ENCODE measurements at regions not wholly inside any gene's neighbourhood (a gene's known extent, or its start where the extent isn't known, plus 50 kb on each side); places are given as distances from the start of the nearest gene placed in this dataset.

- Histone ChIP-seq H3K79me2 (ENCODE audit: control insufficient read depth, low read length) (no peaks in the 10 kb centered on the region), H3K9me2 (replicated peaks; ENCODE audit: control insufficient read depth, low read length) (no peaks in the 10 kb centered on the region), H3K36me3 (ENCODE audit: control insufficient read depth, low read length) (no peaks in the 10 kb centered on the region), H3K27ac (ENCODE audit: low read depth, low read length) (no peak overlapping the region), H3K4me1 (ENCODE audit: control insufficient read depth, low read length) (no peaks in the 10 kb centered on the region), H3K9me3 (ENCODE audit: control insufficient read depth, insufficient read depth, low read length) (no peaks in the 10 kb centered on the region), H3K4me3 (ENCODE audit: low read length) (no peak overlapping the region), H4K20me1 (ENCODE audit: control insufficient read depth, insufficient read depth, low read depth, low read length) (no peaks in the 10 kb centered on the region), H3K4me2 (ENCODE audit: low read length) (no peak overlapping the region), H3K27me3 (ENCODE audit: control insufficient read depth, low read length) (no peaks in the 10 kb centered on the region), H3F3A (ENCODE audit: control insufficient read depth, insufficient read depth) (no peaks in the 10 kb centered on the region)
- TF ChIP-seq, protein P1, sequence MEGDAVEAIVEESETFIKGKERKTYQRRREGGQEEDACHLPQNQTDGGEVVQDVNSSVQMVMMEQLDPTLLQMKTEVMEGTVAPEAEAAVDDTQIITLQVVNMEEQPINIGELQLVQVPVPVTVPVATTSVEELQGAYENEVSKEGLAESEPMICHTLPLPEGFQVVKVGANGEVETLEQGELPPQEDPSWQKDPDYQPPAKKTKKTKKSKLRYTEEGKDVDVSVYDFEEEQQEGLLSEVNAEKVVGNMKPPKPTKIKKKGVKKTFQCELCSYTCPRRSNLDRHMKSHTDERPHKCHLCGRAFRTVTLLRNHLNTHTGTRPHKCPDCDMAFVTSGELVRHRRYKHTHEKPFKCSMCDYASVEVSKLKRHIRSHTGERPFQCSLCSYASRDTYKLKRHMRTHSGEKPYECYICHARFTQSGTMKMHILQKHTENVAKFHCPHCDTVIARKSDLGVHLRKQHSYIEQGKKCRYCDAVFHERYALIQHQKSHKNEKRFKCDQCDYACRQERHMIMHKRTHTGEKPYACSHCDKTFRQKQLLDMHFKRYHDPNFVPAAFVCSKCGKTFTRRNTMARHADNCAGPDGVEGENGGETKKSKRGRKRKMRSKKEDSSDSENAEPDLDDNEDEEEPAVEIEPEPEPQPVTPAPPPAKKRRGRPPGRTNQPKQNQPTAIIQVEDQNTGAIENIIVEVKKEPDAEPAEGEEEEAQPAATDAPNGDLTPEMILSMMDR (IDR thresholded peaks at IDR 0.05; ENCODE audit: low read depth, low read length, poor library complexity, severe bottlenecking) = no peak
- no peak for TF ChIP-seq EZH2phosphoT487 (IDR thresholded peaks at IDR 0.05; ENCODE audit: borderline replicate concordance, low read length)
Observed at GRCh38 chr14:28565345-28565744, 201.2 kb upstream of the FOXG1 start.

DNA sequence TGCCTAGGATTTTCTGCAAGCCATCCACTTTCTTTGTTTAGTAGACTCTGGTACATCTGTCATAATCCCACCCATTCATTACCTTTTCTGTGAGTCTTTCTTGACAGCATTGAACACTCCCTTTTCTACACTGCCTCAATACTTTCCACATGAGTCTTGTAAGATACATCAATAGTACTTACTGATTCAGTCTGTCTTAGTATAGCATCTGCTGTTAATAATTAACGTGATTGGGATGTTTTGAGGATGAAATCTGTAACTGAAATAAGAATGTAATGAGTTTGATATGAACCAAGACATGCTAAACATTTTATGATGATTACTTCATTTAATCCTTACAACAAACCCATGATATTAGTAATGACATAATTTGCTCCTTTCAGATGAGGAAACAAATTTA, 196.2 kb upstream of the FOXG1 start:
- no peak overlapping the region for H3K4me2 ChIP-seq (ENCODE audit: low read length)
- H3K79me2 ChIP-seq (ENCODE audit: control insufficient read depth, low read length) = no peaks in the 10 kb centered on the region
- no peaks in the 10 kb centered on the region for H3K27me3 ChIP-seq (ENCODE audit: control insufficient read depth, low read length)
- no peak overlapping the region for H3K4me3 ChIP-seq (ENCODE audit: low read length)
- H3K4me1 ChIP-seq (ENCODE audit: control insufficient read depth, low read length) = no peaks in the 10 kb centered on the region
- no peaks in the 10 kb centered on the region for H3F3A ChIP-seq (ENCODE audit: control insufficient read depth, insufficient read depth)
- no peaks in the 10 kb centered on the region for H3K36me3 ChIP-seq (ENCODE audit: control insufficient read depth, low read length)
- no peaks in the 10 kb centered on the region; the same call in 1 of the 2 replicates for H3K9me3 ChIP-seq (ENCODE audit: control insufficient read depth, insufficient read depth, low read length)
- TF ChIP-seq, protein P1 (IDR thresholded peaks at IDR 0.05; ENCODE audit: low read depth, low read length, poor library complexity, severe bottlenecking) = no peak
- no peaks in the 10 kb centered on the region for H4K20me1 ChIP-seq (ENCODE audit: control insufficient read depth, insufficient read depth, low read depth, low read length)
- no peak overlapping the region for H3K27ac ChIP-seq (ENCODE audit: low read depth, low read length)
- no peaks in the 10 kb centered on the region for H3K9me2 ChIP-seq (replicated peaks; ENCODE audit: control insufficient read depth, low read length)

- Histone ChIP-seq H3K9me3 (ENCODE audit: control insufficient read depth, insufficient read depth, low read length) (no peaks in the 10 kb centered on the region; the same call in 1 of the 2 replicates), H3K4me1 (ENCODE audit: control insufficient read depth, low read length) (no peaks in the 10 kb centered on the region), H3F3A (ENCODE audit: control insufficient read depth, insufficient read depth) (no peaks in the 10 kb centered on the region), H3K36me3 (ENCODE audit: control insufficient read depth, low read length) (no peaks in the 10 kb centered on the region), H3K4me3 (ENCODE audit: low read length) (no peak overlapping the region), H3K27ac (ENCODE audit: low read depth, low read length) (no peak overlapping the region), H3K4me2 (ENCODE audit: low read length) (no peak overlapping the region), H3K27me3 (ENCODE audit: control insufficient read depth, low read length) (no peaks in the 10 kb centered on the region), H3K79me2 (ENCODE audit: control insufficient read depth, low read length) (no peaks in the 10 kb centered on the region), H3K9me2 (replicated peaks; ENCODE audit: control insufficient read depth, low read length) (no peaks in the 10 kb centered on the region), H4K20me1 (ENCODE audit: control insufficient read depth, insufficient read depth, low read depth, low read length) (no peaks in the 10 kb centered on the region)
- no peak for TF ChIP-seq EZH2phosphoT487 (IDR thresholded peaks at IDR 0.05; ENCODE audit: borderline replicate concordance, low read length)
- TF ChIP-seq, protein P1 (IDR thresholded peaks at IDR 0.05; ENCODE audit: low read depth, low read length, poor library complexity, severe bottlenecking) = no peak
Observed at GRCh38 chr14:28571636-28572035, 195.0 kb upstream of the FOXG1 start.

DNA sequence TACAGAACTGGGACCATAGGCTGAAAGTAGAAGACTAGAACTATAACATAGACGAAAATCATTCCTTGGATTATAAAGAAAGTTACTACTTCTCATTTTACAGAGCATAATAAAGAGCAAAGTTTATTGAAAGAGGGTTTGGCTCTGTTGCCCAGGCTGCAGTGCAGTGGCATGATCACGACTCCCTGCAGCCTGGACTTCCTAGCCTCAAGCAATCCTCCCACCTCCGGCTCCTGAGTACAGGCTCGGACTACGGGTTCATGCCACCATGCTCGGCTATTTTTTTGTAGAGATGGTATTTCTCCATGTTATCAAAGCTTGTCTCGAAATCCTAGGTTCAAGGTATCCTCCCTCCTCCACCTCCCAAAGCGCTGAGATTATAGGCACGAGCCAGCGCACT, 190.1 kb upstream of the FOXG1 start:
- Histone ChIP-seq H3K27me3 (ENCODE audit: control insufficient read depth, low read length) (no peaks in the 10 kb centered on the region), H3K27ac (ENCODE audit: low read depth, low read length) (no peak overlapping the region), H3K36me3 (ENCODE audit: control insufficient read depth, low read length) (no peaks in the 10 kb centered on the region), H3K4me2 (ENCODE audit: low read length) (no peak overlapping the region), H3K9me3 (ENCODE audit: control insufficient read depth, insufficient read depth, low read length) (no peaks in the 10 kb centered on the region; the same call in 1 of the 2 replicates), H3K4me3 (ENCODE audit: low read length) (no peak overlapping the region), H3K79me2 (ENCODE audit: control insufficient read depth, low read length) (no peaks in the 10 kb centered on the region), H4K20me1 (ENCODE audit: control insufficient read depth, insufficient read depth, low read depth, low read length) (no peaks in the 10 kb centered on the region), H3K4me1 (ENCODE audit: control insufficient read depth, low read length) (no peaks in the 10 kb centered on the region), H3F3A (ENCODE audit: control insufficient read depth, insufficient read depth) (no peaks in the 10 kb centered on the region), H3K9me2 (replicated peaks; ENCODE audit: control insufficient read depth, low read length) (no peaks in the 10 kb centered on the region)
- TF ChIP-seq EZH2phosphoT487 (IDR thresholded peaks at IDR 0.05; ENCODE audit: borderline replicate concordance, low read length) = no peak
- TF ChIP-seq, protein P1 (IDR thresholded peaks at IDR 0.05; ENCODE audit: low read depth, low read length, poor library complexity, severe bottlenecking) = no peak

Data from DOHH2 (cell line).